Spleen (tissue), 11 donors: ENCODE measurements at regions not wholly inside any gene's neighbourhood (a gene's known extent, or its start where the extent isn't known, plus 50 kb on each side); places are given as distances from the start of the nearest gene placed in this dataset.

Source experiments
- DNase-seq: peaks from one replicate; pipeline ENCODE4 v3.0.0-alpha.2; 2020
- H3K27ac ChIP-seq, 8 donors: fragments of 200-600 bp; sonication (generic) in 7 of 8; 1 replicate in 4 of 8; 2 replicates in 4 of 8; pipeline versions ENCODE4 v1.5.0 to v1.8.0; 2016 to 2021; ENCODE audit warnings: inconsistent platforms in 4 of 8, mild to moderate bottlenecking in 4 of 8, moderate library complexity in 1 of 8
- H3K27me3 ChIP-seq, 7 donors: fragments of 200-600 bp; sonication (generic) in 6 of 7; replicated peaks in 1 of 7; 1 replicate in 4 of 7; 2 replicates in 3 of 7; pipeline versions ENCODE4 v1.5.0 to v1.8.0; 2016 to 2021; ENCODE audit warnings: inconsistent platforms in 3 of 7, mild to moderate bottlenecking in 1 of 7
- H3K36me3 ChIP-seq, 6 donors: fragments of 200-600 bp; sonication (generic) in 5 of 6; 1 replicate in 4 of 6; 2 replicates in 2 of 6; pipeline versions ENCODE4 v1.5.0 to v1.8.0; 2016 to 2021; ENCODE audit warnings: inconsistent platforms in 2 of 6
- H3K4me1 ChIP-seq, 6 donors: fragments of 200-600 bp; sonication (generic) in 5 of 6; 1 replicate in 3 of 6; 2 replicates in 3 of 6; pipeline versions ENCODE4 v1.5.0 to v1.8.0; 2016 to 2021; ENCODE audit warnings: inconsistent platforms in 3 of 6
- H3K4me3 ChIP-seq, 8 donors: fragments of 200-600 bp; sonication (generic) in 7 of 8; 1 replicate in 4 of 8; 2 replicates in 4 of 8; pipeline versions ENCODE4 v1.5.0 to v1.8.0; 2016 to 2021; ENCODE audit warnings: inconsistent platforms in 4 of 8, mild to moderate bottlenecking in 4 of 8, moderate library complexity in 2 of 8
- H3K9me3 ChIP-seq, 8 donors: fragments of 200-600 bp; sonication (generic) in 7 of 8; 1 replicate in 4 of 8; 2 replicates in 4 of 8; pipeline versions ENCODE4 v1.5.0 to v1.8.0; 2016 to 2021; ENCODE audit warnings: inconsistent platforms in 4 of 8
- POLR2A ChIP-seq, 3 donors: fragments of 450-650 bp; IDR thresholded peaks; one replicate each; pipeline ENCODE4 v1.5.1; 2017; ENCODE audit warnings: antibody characterized with exemption in 3 of 3, mild to moderate bottlenecking in 1 of 3
- POLR2AphosphoS5 ChIP-seq, 3 donors: sonication (generic); formaldehyde crosslinking; IDR thresholded peaks; one replicate each; pipeline ENCODE4 v1.5.1; 2017; ENCODE audit warnings: antibody characterized with exemption in 3 of 3
- WGBS, 5 donors: extraction: QIAGEN DNeasy Blood & Tissue Kit in 3 of 5; methylation state at CpG; one replicate each; pipeline versions ENCODE4 v1.1.5 to v1.1.7; 2013 to 2018; 5-methylcytosine and 5-hydroxymethylcytosine counted together
- intact Hi-C: fragments of 100-400 bp; cut with DNase I; formaldehyde crosslinking; loops from one replicate; pipeline ENCODE4 v1.15.0; 2023; ENCODE audit warnings: low total_unique reads
- TF ChIP-seq, protein P1 (sequence below), 11 experiments: fragments of 200-600 bp in 7 of 11; fragments of 450-650 bp in 4 of 11; sonication (generic) in 4 of 11; IDR thresholded peaks in 8 of 11; conservative IDR thresholded peaks in 3 of 11; 1 replicate in 7 of 11; 2 replicates in 4 of 11; pipeline versions ENCODE4 v1.4.0 to v1.8.0; 2016 to 2021; ENCODE audit warnings: antibody characterized with exemption in 11 of 11, inconsistent platforms in 4 of 11, mild to moderate bottlenecking in 1 of 11
- donor health status: healthy with polysubstance abuse.
- donor health status: DM: no; HTN: no; CAD: no; lungs with moderate emphysema.
- donor health status: DM: no; HTN: no; CAD: no.
- donor health status: Bipolar disorder and iron deficiency.
- donor health status: healthy.
- donor health status: DM: no; HTN: no; CAD: no.
- donor health status: DM: yes; HTN: yes; CAD: no.

DNA sequence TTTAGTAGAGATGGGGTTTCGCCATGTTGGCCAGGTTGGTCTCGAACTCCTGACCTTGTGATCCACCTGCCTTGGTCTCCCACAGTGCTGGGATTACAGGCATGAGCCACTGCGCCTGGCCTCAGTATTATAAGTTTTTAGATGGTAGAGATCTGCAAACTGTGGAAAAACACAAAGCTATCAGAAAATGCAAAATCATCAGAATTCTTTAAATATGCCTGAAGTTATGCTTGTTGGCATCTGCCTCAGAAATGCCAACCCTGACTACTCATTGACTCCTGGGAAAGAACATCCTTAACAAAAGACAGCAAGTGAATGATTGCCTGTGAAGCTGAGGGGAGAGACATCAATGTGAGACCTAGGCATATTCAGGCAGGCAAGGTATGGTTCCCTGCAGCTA lies 94.3 kb upstream of the MB21D2 start:
- 90 to 100% (median 92%) methylated on average over 3 of the region's 3 CpGs for WGBS, 5 donors
- TF ChIP-seq POLR2AphosphoS5 (IDR thresholded peaks at IDR 0.05) = no peak
- TF ChIP-seq, protein P1, sequence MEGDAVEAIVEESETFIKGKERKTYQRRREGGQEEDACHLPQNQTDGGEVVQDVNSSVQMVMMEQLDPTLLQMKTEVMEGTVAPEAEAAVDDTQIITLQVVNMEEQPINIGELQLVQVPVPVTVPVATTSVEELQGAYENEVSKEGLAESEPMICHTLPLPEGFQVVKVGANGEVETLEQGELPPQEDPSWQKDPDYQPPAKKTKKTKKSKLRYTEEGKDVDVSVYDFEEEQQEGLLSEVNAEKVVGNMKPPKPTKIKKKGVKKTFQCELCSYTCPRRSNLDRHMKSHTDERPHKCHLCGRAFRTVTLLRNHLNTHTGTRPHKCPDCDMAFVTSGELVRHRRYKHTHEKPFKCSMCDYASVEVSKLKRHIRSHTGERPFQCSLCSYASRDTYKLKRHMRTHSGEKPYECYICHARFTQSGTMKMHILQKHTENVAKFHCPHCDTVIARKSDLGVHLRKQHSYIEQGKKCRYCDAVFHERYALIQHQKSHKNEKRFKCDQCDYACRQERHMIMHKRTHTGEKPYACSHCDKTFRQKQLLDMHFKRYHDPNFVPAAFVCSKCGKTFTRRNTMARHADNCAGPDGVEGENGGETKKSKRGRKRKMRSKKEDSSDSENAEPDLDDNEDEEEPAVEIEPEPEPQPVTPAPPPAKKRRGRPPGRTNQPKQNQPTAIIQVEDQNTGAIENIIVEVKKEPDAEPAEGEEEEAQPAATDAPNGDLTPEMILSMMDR (IDR thresholded peaks at IDR 0.05 in 8 of 11, conservative IDR thresholded peaks at IDR 0.05 in 3 of 11) = no peak
- no peak for TF ChIP-seq POLR2A (IDR thresholded peaks at IDR 0.05)
- intact Hi-C loops = no loop called here

DNA sequence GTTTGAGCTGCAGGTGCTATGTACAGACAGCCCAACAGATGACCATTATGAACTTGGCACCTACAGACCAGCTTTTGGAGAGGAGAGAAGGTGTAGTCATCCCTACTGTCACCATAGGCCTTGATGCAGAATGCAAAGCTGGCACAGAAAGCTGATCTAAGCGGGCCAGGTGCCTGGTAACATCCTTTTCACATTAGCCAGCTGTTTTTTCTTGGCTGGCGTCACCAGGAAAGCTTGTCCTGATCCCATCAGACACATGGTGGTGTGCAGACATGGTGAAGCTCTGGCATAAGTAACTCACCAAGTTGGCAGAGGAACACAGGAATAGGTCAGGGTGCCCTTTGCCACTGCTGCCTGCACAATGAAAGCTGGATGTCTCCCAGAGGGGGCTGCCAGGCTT lies 97.2 kb upstream of the MB21D2 start:
- intact Hi-C loops = no loop called here

More for the DNA sequence above, 94.3 kb upstream of the MB21D2 start:
- Histone ChIP-seq H3K4me1 (no peaks in the 10 kb centered on the region), H3K9me3 (peaks cover 0 to 21% (median 14%) of the 10 kb centered on the region in 8 donors), H3K4me3 (no peak overlapping the region), H3K27me3 (peaks cover 0 to 10% (median 0%) of the 10 kb centered on the region in 7 donors), H3K27ac (no peak overlapping the region), H3K36me3 (no peaks in the 10 kb centered on the region)
- no peak for DNase-seq

DNA sequence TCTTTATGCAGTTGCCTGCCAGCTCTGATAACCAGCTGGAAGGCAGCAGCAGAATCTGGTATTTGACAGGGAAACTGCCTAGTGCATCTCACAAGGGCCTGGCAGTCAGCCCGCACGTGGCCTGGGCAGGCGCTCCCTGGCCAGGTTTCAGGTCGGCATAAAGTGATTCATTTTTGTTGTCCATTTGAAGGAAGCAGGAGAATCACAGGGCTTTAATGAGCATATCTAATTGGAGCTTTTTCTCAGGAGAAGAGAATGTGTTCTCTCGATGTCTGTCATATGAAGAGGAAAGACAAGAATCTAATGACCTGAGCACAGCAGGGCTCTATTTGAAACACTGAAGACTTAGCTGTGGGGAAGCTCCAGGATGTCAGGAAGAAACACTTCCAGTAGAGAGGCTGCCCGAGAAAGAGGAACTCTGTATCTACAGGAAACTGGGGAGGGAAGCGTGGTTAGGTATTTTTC lies 98.8 kb upstream of the MB21D2 start:
- Histone ChIP-seq H3K27ac (no peak overlapping the region), H3K4me3 (no peak overlapping the region), H3K9me3 (peaks cover 0 to 21% (median 14%) of the 10 kb centered on the region in 8 donors), H3K4me1 (no peaks in the 10 kb centered on the region), H3K27me3 (peaks cover 0 to 10% (median 0%) of the 10 kb centered on the region in 7 donors), H3K36me3 (no peaks in the 10 kb centered on the region)
- DNase-seq = no peak
- WGBS, 5 donors = 11 to 25% (median 14%) methylated on average over 7 of the region's 7 CpGs
- intact Hi-C loops = no loop called here
- TF ChIP-seq POLR2AphosphoS5 (IDR thresholded peaks at IDR 0.05) (no peak), POLR2A (IDR thresholded peaks at IDR 0.05) (no peak)
- TF ChIP-seq, protein P1 (IDR thresholded peaks at IDR 0.05 in 8 of 11, conservative IDR thresholded peaks at IDR 0.05 in 3 of 11) = no peak

More for the DNA sequence above, 97.2 kb upstream of the MB21D2 start:
- no peak overlapping the region for H3K27ac ChIP-seq
- TF ChIP-seq, protein P1 (IDR thresholded peaks at IDR 0.05 in 8 of 11, conservative IDR thresholded peaks at IDR 0.05 in 3 of 11) = no peak
- no peak for TF ChIP-seq POLR2AphosphoS5 (IDR thresholded peaks at IDR 0.05)
- TF ChIP-seq POLR2A (IDR thresholded peaks at IDR 0.05) = no peak
- peaks cover 0 to 21% (median 14%) of the 10 kb centered on the region in 8 donors for H3K9me3 ChIP-seq
- DNase-seq = no peak
- no peak overlapping the region for H3K4me3 ChIP-seq
- WGBS, 5 donors = 42 to 83% (median 80%) methylated on average over 2 of the region's 2 CpGs
- H3K27me3 ChIP-seq = peaks cover 0 to 10% (median 0%) of the 10 kb centered on the region in 7 donors
- H3K36me3 ChIP-seq = no peaks in the 10 kb centered on the region
- no peaks in the 10 kb centered on the region for H3K4me1 ChIP-seq

DNA sequence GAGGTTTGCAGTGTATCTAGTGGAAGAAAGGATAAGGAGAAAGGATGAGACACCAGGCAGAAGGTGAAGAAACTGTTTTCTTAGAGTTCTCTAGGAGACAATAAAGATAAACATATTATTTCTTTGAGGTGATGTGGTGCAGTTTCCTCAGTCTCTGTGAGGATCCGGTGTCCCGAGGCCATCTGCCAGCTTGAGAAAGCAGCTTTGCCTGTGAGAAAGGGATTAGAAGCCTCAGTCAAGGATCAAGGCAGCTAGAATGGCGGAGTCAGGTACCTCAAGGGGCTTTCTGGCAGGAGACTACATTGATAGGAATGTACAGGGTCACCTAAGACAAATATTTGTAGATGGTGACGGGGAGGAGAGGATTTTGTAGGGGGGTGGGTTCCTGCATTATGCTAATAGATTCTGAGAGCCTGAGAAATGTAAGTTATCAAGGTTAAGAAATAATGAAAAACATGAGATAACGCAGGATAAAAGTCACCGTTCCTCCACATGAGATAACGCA lies 103.9 kb upstream of the MB21D2 start:
- intact Hi-C loops = no loop called here
- TF ChIP-seq, protein P1 (IDR thresholded peaks at IDR 0.05 in 8 of 11, conservative IDR thresholded peaks at IDR 0.05 in 3 of 11) = no peak
- no peak for TF ChIP-seq POLR2AphosphoS5 (IDR thresholded peaks at IDR 0.05)
- TF ChIP-seq POLR2A (IDR thresholded peaks at IDR 0.05) = no peak
- Histone ChIP-seq H3K4me3 (no peak overlapping the region), H3K27me3 (no peaks in the 10 kb centered on the region), H3K36me3 (no peaks in the 10 kb centered on the region), H3K4me1 (no peaks in the 10 kb centered on the region), H3K27ac (no peak overlapping the region), H3K9me3 (no peaks in the 10 kb centered on the region)
- WGBS, 5 donors = 83 to 87% (median 85%) methylated on average over 7 of the region's 7 CpGs
- no peak for DNase-seq
